Neural cell (in vitro differentiated cells): ENCODE measurements at regions not wholly inside any gene's neighbourhood (a gene's known extent, or its start where the extent isn't known, plus 50 kb on each side); places are given as distances from the start of the nearest gene placed in this dataset.

Experiments
- H2AFZ ChIP-seq: fragments of 200-600, 300-800 bp; sonication (generic), shearing (Covaris generic); 2 replicates; pipeline ENCODE4 v1.6.0; 2014; ENCODE audit warnings: low read depth, mild to moderate bottlenecking, antibody characterized with exemption, low read length, moderate library complexity
- H3F3A ChIP-seq: fragments of 200-600 bp; shearing (Covaris generic); 2 replicates; pipeline ENCODE4 v1.6.1; 2016; ENCODE audit warnings: mild to moderate bottlenecking, moderate library complexity, mixed read lengths, antibody characterized with exemption, low read length; ENCODE audit not compliant: insufficient read depth, poor library complexity, severe bottlenecking
- H3K27ac ChIP-seq: fragments of 200-600, 300-800 bp; sonication (generic), shearing (Covaris generic); 2 replicates; pipeline ENCODE4 v1.5.1; 2014; ENCODE audit warnings: mild to moderate bottlenecking, low read length, moderate library complexity
- H3K27me3 ChIP-seq: fragments of 300-800, 200-600 bp; sonication (generic), shearing (Covaris generic); 2 replicates; pipeline ENCODE4 v1.6.0; 2014; ENCODE audit warnings: mild to moderate bottlenecking, low read depth, low read length, moderate library complexity; ENCODE audit not compliant: insufficient read depth
- H3K36me3 ChIP-seq: fragments of 300-800, 200-600 bp; sonication (generic), shearing (Covaris generic); 2 replicates; pipeline ENCODE4 v1.5.1; 2014; ENCODE audit warnings: mild to moderate bottlenecking, antibody characterized with exemption, low read length, moderate library complexity; ENCODE audit not compliant: insufficient read depth
- H3K4me2 ChIP-seq: fragments of 300-800, 200-600 bp; sonication (generic), shearing (Covaris generic); 2 replicates; pipeline ENCODE4 v1.6.0; 2014; ENCODE audit warnings: mild to moderate bottlenecking, low read length
- H3K4me3 ChIP-seq: fragments of 300-800, 200-600 bp; sonication (generic), shearing (Covaris generic); 2 replicates; pipeline ENCODE4 v1.5.1; 2014; ENCODE audit warnings: mild to moderate bottlenecking, low read length, moderate library complexity
- H3K79me2 ChIP-seq: fragments of 200-600 bp; shearing (Covaris generic); replicated peaks from 2 replicates; pipeline ENCODE4 v1.6.0; 2014; ENCODE audit warnings: mild to moderate bottlenecking, low read length, moderate library complexity; ENCODE audit not compliant: insufficient read depth
- H3K9ac ChIP-seq: fragments of 300-800, 200-600 bp; sonication (generic), shearing (Covaris generic); 2 replicates; pipeline ENCODE4 v1.6.1; 2016; ENCODE audit warnings: mild to moderate bottlenecking, low read length, mixed read lengths
- H3K9me2 ChIP-seq: fragments of 200-600 bp; shearing (Covaris generic); 2 replicates; pipeline ENCODE4 v1.6.1; 2016; ENCODE audit warnings: mild to moderate bottlenecking, low read length, mixed read lengths; ENCODE audit not compliant: insufficient read depth
- H3K9me3 ChIP-seq: fragments of 200-600, 300-800 bp; sonication (generic), shearing (Covaris generic); 2 replicates; pipeline ENCODE4 v1.6.1; 2016; ENCODE audit warnings: mild to moderate bottlenecking, mixed run types, low read length, moderate library complexity, mixed read lengths
- H4K20me1 ChIP-seq: fragments of 200-600 bp; shearing (Covaris generic); 2 replicates; pipeline ENCODE4 v1.6.1; 2016; ENCODE audit warnings: mild to moderate bottlenecking, mixed run types; ENCODE audit not compliant: insufficient read depth
- EP300 ChIP-seq: fragments of 450-650 bp; conservative IDR thresholded peaks from 2 replicates; pipeline ENCODE4 v1.6.1; 2014; ENCODE audit warnings: antibody characterized with exemption, mild to moderate bottlenecking, moderate library complexity; ENCODE audit not compliant: poor library complexity, severe bottlenecking
- EZH2 ChIP-seq: fragments of 200-600, 300-800 bp; shearing (Covaris generic), sonication (generic); IDR thresholded peaks from 2 replicates; pipeline ENCODE4 v1.6.1; 2014; ENCODE audit warnings: antibody characterized with exemption, low read length, borderline replicate concordance, mild to moderate bottlenecking; ENCODE audit not compliant: insufficient read depth, poor library complexity, severe bottlenecking
- MXI1 ChIP-seq: fragments of 450-650 bp; conservative IDR thresholded peaks from 2 replicates; pipeline ENCODE4 v1.6.1; 2014; ENCODE audit warnings: antibody characterized with exemption, mild to moderate bottlenecking; ENCODE audit not compliant: poor library complexity, severe bottlenecking
- POLR2AphosphoS5 ChIP-seq: IDR thresholded peaks from 2 replicates; pipeline ENCODE4 v1.6.1; 2012
- RAD21 ChIP-seq: fragments of 450-650 bp; conservative IDR thresholded peaks from 2 replicates; pipeline ENCODE4 v1.6.1; 2014; ENCODE audit warnings: antibody characterized with exemption, mild to moderate bottlenecking, moderate library complexity
- SMC3 ChIP-seq: fragments of 450-650 bp; conservative IDR thresholded peaks from 2 replicates; pipeline ENCODE4 v1.6.1; 2014; ENCODE audit warnings: antibody characterized with exemption, mild to moderate bottlenecking, moderate library complexity; ENCODE audit not compliant: poor library complexity
- TF ChIP-seq, protein P1 (sequence below): fragments of 450-650 bp; IDR thresholded peaks from 2 replicates; pipeline ENCODE4 v1.5.1; 2014; ENCODE audit warnings: antibody characterized with exemption, mild to moderate bottlenecking, moderate library complexity; ENCODE audit not compliant: poor library complexity, severe bottlenecking
- TF ChIP-seq, protein P2 (sequence below): IDR thresholded peaks from 2 replicates; pipeline ENCODE4 v1.6.1; 2012; ENCODE audit warnings: borderline replicate concordance

DNA sequence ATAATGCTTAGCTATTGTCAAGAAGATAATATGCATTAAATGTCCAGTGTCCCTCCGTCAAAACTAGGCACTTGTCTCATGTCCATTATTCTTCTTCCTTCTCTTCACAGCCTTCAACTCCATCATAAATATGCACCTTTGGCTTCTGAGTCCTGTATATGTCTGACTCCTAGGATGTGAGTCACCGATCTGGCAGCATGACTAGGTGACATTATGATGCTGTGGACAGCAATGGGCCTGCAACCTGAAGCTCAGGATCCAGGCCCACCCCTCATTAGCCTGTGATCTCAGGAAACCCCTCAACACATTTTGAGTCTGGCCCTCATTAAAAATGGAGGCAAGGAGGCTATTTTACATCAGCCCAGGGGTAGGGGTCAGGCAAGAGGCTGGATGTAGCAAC lies 362.5 kb upstream of the ZMIZ1 start:
- Histone ChIP-seq H3K4me2 (no peak overlapping the region), H3K9me3 (no peaks in the 10 kb centered on the region), H3K36me3 (no peaks in the 10 kb centered on the region), H3K9ac (no peak overlapping the region), H4K20me1 (no peaks in the 10 kb centered on the region), H3K27ac (no peak overlapping the region), H3K79me2 (no peaks in the 10 kb centered on the region), H3K27me3 (no peaks in the 10 kb centered on the region), H2AFZ (no peak overlapping the region), H3F3A (no peaks in the 10 kb centered on the region), H3K4me3 (no peak overlapping the region), H3K9me2 (no peaks in the 10 kb centered on the region)
- TF ChIP-seq SMC3 (no peak), RAD21 (no peak), MXI1 (no peak), EZH2 (no peak), POLR2AphosphoS5 (no peak)
- TF ChIP-seq, protein P1, sequence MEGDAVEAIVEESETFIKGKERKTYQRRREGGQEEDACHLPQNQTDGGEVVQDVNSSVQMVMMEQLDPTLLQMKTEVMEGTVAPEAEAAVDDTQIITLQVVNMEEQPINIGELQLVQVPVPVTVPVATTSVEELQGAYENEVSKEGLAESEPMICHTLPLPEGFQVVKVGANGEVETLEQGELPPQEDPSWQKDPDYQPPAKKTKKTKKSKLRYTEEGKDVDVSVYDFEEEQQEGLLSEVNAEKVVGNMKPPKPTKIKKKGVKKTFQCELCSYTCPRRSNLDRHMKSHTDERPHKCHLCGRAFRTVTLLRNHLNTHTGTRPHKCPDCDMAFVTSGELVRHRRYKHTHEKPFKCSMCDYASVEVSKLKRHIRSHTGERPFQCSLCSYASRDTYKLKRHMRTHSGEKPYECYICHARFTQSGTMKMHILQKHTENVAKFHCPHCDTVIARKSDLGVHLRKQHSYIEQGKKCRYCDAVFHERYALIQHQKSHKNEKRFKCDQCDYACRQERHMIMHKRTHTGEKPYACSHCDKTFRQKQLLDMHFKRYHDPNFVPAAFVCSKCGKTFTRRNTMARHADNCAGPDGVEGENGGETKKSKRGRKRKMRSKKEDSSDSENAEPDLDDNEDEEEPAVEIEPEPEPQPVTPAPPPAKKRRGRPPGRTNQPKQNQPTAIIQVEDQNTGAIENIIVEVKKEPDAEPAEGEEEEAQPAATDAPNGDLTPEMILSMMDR = no peak
- TF ChIP-seq, protein P2, sequence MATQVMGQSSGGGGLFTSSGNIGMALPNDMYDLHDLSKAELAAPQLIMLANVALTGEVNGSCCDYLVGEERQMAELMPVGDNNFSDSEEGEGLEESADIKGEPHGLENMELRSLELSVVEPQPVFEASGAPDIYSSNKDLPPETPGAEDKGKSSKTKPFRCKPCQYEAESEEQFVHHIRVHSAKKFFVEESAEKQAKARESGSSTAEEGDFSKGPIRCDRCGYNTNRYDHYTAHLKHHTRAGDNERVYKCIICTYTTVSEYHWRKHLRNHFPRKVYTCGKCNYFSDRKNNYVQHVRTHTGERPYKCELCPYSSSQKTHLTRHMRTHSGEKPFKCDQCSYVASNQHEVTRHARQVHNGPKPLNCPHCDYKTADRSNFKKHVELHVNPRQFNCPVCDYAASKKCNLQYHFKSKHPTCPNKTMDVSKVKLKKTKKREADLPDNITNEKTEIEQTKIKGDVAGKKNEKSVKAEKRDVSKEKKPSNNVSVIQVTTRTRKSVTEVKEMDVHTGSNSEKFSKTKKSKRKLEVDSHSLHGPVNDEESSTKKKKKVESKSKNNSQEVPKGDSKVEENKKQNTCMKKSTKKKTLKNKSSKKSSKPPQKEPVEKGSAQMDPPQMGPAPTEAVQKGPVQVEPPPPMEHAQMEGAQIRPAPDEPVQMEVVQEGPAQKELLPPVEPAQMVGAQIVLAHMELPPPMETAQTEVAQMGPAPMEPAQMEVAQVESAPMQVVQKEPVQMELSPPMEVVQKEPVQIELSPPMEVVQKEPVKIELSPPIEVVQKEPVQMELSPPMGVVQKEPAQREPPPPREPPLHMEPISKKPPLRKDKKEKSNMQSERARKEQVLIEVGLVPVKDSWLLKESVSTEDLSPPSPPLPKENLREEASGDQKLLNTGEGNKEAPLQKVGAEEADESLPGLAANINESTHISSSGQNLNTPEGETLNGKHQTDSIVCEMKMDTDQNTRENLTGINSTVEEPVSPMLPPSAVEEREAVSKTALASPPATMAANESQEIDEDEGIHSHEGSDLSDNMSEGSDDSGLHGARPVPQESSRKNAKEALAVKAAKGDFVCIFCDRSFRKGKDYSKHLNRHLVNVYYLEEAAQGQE = no peak

DNA sequence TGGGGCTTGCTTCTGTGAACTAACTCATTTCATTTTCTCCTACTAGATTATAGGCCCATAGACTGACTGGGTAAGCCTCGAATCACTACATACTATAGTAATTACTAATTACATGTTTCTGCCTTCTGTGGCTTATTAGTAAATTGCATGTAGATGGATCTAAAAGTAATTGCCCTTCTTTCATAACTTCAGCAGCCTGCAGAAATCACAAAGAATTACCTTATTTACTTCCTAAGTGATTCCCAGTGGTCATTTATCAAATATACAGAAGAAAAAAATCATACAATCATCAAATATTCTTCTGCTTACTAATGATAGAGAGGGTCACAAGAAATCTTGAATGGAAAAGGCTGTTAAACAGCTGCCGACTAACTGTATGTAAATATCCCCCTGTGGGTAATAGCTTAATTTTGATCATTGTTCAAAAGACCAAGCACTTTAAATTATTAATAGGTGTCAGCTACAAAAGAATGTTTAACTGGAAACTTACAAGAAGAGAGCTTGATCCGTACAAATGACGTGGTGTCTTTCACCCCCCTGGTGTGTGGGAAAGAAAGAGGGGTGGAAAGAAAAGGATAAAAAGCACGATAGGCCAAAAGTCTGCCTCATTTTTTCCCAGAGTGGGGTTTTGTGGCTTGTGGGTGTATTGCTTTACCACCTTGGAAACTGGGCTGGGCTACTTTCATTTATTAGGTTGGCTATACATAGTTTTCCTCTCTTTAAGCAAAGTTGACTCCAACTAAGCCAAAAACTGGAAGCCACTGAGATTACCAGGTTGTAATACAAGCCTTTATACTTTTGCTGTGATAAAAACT lies 361.8 kb upstream of the ZMIZ1 start:
- no peak overlapping the region for H3K4me3 ChIP-seq
- H3K4me2 ChIP-seq = no peak overlapping the region
- no peak for TF ChIP-seq EP300
- TF ChIP-seq, protein P1 = no peak
- no peaks in the 10 kb centered on the region for H3F3A ChIP-seq
- H3K27ac ChIP-seq = no peak overlapping the region
- H3K9ac ChIP-seq = no peak overlapping the region
- no peak overlapping the region for H2AFZ ChIP-seq
- H3K27me3 ChIP-seq = no peaks in the 10 kb centered on the region
- no peaks in the 10 kb centered on the region for H3K36me3 ChIP-seq
- no peaks in the 10 kb centered on the region for H3K9me2 ChIP-seq
- H3K79me2 ChIP-seq = no peaks in the 10 kb centered on the region
- H4K20me1 ChIP-seq = no peaks in the 10 kb centered on the region
- H3K9me3 ChIP-seq = no peaks in the 10 kb centered on the region
